GM18870 (cell line): ENCODE measurements at regions not wholly inside any gene's neighbourhood (a gene's known extent, or its start where the extent isn't known, plus 50 kb on each side); places are given as distances from the start of the nearest gene placed in this dataset.

Experiments
- ATAC-seq: cut with Tn5 transposase; IDR thresholded peaks from one replicate; pipeline ENCODE4 v1.9.1; 2021; ENCODE audit warnings: moderate library complexity; ENCODE audit not compliant: unreplicated experiment

- ATAC-seq: no peak
These were observed 413.9 kb downstream of the COG6 start for GRCh38 chr13:40069173-40070044.

GRCh38 chr13:40070357-40070756, 414.9 kb downstream of the COG6 start:
- ATAC-seq: no peak

DNA sequence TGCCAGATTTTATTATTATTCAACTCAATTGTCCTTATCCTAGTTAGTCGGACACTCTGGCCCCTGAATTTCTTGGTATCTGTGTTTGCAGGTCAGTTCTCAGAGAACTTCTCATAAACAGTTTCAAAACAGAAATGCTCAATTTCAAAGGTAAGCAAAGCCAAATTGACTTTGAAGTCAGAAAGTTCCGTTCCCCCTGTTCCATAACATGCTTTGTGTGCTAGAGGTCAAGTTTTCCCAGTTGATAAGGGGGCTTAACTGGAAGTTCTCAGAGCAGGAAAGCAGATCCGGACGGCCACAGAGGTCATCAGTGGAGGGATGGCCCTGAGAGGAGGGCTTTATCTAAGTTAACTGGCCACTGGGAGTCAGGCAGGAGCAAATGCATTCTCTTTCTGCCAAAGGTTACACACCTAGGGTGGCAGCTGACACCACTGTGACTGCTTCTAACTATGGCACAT, 417.2 kb downstream of the COG6 start:
- no peak for ATAC-seq

GRCh38 chr13:40074338-40074737, 418.9 kb downstream of the COG6 start:
- no peak for ATAC-seq

DNA sequence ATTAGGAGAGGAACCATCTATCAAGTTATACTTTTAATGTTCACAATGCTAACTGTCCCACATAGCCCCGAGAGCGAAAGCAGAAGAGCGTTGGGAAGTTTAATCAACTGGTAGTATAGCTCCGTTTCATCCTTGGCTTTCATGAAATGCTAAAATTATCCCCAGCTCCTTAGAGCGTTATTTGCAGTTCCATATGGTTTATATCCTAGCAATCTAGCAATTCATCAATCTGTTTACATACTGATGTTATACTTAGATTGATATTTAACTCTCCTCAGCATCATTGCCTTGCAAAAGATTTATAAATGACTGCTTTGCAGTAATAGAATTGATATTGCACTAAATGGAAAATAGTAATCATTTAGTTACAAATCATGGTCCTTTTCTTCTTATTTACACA, 419.8 kb downstream of the COG6 start:
- ATAC-seq: no peak

GRCh38 chr13:40076765-40077362, 421.4 kb downstream of the COG6 start:
- no peak for ATAC-seq

- no peak for ATAC-seq
These were observed 422.1 kb downstream of the COG6 start for GRCh38 chr13:40077396-40078027.

GRCh38 chr13:40079721-40080120, 424.3 kb downstream of the COG6 start:
- ATAC-seq: no peak

DNA sequence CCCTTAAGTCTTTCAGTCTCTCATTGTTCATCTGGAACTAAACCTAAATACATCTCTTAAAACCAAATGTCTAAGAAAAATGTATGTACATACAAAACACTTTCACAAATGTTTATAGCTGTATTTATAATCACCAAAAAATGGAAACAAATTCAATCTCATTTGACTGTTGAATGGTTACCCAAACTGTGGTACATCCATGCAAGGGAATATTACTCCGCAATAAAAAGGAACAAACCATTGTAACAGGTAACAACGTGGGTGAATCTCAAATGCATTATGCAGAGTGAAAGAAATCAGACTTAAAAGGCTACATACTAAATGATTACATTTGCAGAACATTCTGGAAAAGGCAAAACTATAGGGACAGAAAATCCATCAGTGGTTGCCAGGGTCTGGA, 425.2 kb downstream of the COG6 start:
- ATAC-seq: no peak

GRCh38 chr13:40082639-40083038, 427.2 kb downstream of the COG6 start:
- ATAC-seq: no peak

- no peak for ATAC-seq
These were observed 428.4 kb downstream of the COG6 start for GRCh38 chr13:40083841-40084240.

DNA sequence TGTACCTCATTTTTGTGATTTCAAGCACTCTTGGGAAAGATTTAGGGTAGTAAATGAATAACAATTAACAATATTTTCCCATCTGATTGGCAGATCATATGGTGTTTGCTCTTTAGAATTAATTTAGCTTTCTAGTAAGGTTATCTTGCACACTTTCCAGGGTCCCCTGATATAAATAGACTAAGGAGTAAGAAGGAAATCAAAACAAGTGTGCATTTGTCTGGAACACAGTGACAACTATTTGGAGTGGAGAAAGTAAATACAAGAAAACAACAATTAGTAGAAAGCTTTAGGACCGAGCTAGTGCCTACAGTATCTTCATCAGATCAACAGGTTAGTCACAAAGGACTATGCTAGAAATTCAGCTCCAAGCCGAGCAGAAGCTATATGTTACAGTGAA, 429.5 kb downstream of the COG6 start:
- no peak for ATAC-seq

GRCh38 chr13:40087091-40088002, 431.9 kb downstream of the COG6 start:
- no peak for ATAC-seq

DNA sequence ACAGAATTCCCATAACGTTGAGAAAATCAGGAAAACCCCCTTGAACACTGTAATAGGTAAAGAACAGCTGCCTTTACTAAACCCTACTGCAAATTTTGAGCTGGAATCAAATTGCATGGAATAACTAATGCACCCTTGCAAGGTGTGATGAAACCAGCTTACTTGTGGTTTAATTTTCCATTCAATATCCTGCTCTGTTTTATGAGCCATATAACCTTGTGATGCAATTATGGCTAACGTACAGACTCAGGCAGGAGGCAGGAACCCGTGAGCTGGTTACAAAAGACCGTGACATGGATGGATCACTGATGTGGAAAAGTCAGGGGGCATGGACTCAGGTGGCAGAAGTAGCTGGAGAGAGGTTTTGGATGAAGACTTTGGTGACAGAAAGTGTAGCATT, 438.6 kb downstream of the COG6 start:
- ATAC-seq: no peak

- ATAC-seq: no peak
These were observed 440.4 kb downstream of the COG6 start for GRCh38 chr13:40095695-40096356.

DNA sequence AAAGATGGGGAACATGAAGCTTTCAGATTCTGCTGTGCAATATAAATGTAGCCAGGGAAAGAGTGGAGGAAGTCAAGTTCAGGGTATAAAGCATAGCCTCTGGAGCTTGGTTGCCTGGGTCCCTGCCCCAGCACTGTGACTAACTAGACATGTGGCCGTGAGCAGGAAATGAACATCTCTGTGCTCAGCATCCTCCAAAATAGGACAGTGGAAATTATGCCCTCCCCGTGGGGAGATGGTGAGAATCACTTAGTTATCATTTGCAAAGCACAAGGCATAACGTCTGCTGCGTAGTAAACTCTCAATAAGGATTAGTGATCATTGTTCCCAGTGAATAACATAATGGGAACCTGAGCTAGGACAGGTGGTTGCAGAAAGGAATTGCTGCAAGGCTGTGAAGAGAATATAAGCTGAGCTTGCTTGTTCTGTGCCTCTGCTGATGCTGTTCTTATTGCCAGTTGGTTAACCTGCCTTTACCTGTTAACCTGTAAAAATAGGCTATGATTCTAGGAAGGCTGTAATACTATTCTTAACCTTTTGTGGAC, 441.0 kb downstream of the COG6 start:
- ATAC-seq: no peak

GRCh38 chr13:40098246-40098645, 442.8 kb downstream of the COG6 start:
- no peak for ATAC-seq

GRCh38 chr13:40101708-40102359, 446.4 kb downstream of the COG6 start:
- ATAC-seq: peak; percentile 86

DNA sequence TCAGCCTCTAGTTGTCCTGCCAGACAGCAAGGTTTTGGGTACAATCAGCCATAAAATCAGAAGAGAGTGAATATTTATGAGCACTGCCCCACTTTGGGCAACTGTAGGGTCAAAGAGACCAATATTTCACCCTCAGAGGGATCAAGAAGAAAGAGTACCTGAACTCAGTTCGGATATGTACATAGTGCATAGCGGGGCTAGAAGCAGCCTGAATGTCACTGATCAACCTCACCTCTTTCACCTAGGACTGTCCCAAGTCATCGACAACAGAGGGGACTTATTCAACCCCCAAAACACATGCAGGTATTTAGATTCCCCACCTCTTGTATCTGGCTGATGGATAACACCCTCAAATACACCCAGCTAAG, 446.9 kb downstream of the COG6 start:
- ATAC-seq: peak; percentile 19

DNA sequence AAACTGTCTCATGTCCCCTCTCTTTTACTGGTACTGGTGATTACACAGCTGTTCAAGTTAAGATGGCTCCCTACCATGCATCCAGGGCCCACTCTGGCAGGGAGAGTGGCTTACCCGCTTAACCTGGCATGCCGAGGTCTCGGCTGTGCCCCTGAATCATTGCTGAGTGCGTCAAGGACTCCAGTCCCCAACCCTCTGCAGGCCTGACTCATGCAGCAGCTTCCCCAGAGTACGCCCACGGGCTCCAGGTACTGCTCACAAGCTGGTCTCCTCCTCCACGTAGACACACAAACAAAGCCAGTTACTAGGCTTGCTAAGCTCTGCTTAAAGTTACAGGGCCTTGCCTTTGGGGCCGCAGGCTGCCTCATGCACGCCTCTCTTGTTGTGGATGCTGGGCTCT, 447.4 kb downstream of the COG6 start:
- ATAC-seq: no peak
